Activated gamma-delta T cell treated with anti-CD3 and anti-CD28 coated beads, Interleukin-2, amount 50 U/mL, for 16 hours (primary cell): ENCODE measurements at regions not wholly inside any gene's neighbourhood (a gene's known extent, or its start where the extent isn't known, plus 50 kb on each side); places are given as distances from the start of the nearest gene placed in this dataset.

Experiments
- DNase-seq: peaks from one replicate; pipeline ENCODE4 v3.0.0-alpha.2; 2020; ENCODE audit warnings: low read depth

- no peak for DNase-seq
These were observed 188.2 kb downstream of the PLPP3 start for GRCh38 chr1:56390934-56391731.

GRCh38 chr1:56390232-56390867, 189.0 kb downstream of the PLPP3 start:
- DNase-seq: no peak

GRCh38 chr1:56389813-56390212, 189.6 kb downstream of the PLPP3 start:
- no peak for DNase-seq

GRCh38 chr1:56387071-56387740, 192.2 kb downstream of the PLPP3 start:
- no peak for DNase-seq

- DNase-seq: no peak
These were observed 194.0 kb downstream of the PLPP3 start for GRCh38 chr1:56385314-56385713.

- no peak for DNase-seq
These were observed 196.4 kb downstream of the PLPP3 start for GRCh38 chr1:56382929-56383328.

- no peak for DNase-seq
These were observed 198.8 kb downstream of the PLPP3 start for GRCh38 chr1:56380531-56380930.

- DNase-seq: no peak
These were observed 200.9 kb downstream of the PLPP3 start for GRCh38 chr1:56378341-56379070.

- DNase-seq: no peak
These were observed 201.9 kb downstream of the PLPP3 start for GRCh38 chr1:56377431-56377830.

GRCh38 chr1:56376188-56376984, 203.0 kb downstream of the PLPP3 start:
- no peak for DNase-seq

- DNase-seq: no peak
These were observed 204.0 kb downstream of the PLPP3 start for GRCh38 chr1:56375326-56375804.

- DNase-seq: no peak
These were observed 205.1 kb downstream of the PLPP3 start for GRCh38 chr1:56374026-56374974.

- DNase-seq: no peak
These were observed 208.8 kb downstream of the PLPP3 start for GRCh38 chr1:56370513-56370912.

- no peak for DNase-seq
These were observed 216.2 kb downstream of the PLPP3 start for GRCh38 chr1:56363007-56363770.

- no peak for DNase-seq
These were observed 219.3 kb downstream of the PLPP3 start for GRCh38 chr1:56360021-56360420.

GRCh38 chr1:56359056-56359455, 220.3 kb downstream of the PLPP3 start:
- DNase-seq: no peak

- DNase-seq: no peak
These were observed 221.3 kb downstream of the PLPP3 start for GRCh38 chr1:56357927-56358690.

- DNase-seq: no peak
These were observed 222.9 kb downstream of the PLPP3 start for GRCh38 chr1:56356376-56356990.
